GM13977 (cell line): ENCODE measurements at regions not wholly inside any gene's neighbourhood (a gene's known extent, or its start where the extent isn't known, plus 50 kb on each side); places are given as distances from the start of the nearest gene placed in this dataset.

Source experiments
- DNase-seq: peaks from one replicate; pipeline ENCODE4 v3.0.0; 2012; ENCODE audit warnings: low spot score
- CTCF ChIP-seq: IDR thresholded peaks from 2 replicates; pipeline ENCODE4 v1.5.1; 2012; ENCODE audit warnings: mild to moderate bottlenecking, control low read depth; ENCODE audit not compliant: insufficient read depth; ENCODE audit errors: extremely low read depth, missing control alignments
- in situ Hi-C: fragments of 300-500 bp; cut with MboI; formaldehyde crosslinking; loops from one replicate; pipeline ENCODE4 v1.12.0; 2022; ENCODE audit warnings: low sequenced_read_pairs, low pct_unique_long_range_greater_than_20kb, mixed read lengths, inconsistent platforms; ENCODE audit not compliant: unreplicated experiment

DNA sequence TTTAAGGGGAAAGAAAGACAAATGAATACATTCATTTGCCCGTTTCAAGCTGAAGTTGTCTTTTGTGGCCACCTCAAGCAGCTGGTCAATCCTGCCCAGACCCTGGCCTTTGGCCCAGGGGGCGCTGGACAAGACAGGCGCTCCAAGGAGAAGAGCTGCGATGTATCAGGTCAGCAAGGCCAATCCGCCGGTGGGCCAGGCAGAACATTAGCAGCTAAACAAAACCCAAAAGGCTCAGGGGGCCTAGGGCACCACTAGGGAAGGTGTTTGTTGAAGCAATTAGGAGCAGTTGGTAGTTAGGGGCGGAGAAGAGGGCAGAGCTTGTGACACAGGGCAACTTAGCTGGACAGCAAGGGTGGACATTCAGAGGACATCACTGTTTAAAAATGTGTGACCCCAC is 60.8 kb upstream of the TMEM33 start:
- in situ Hi-C loops: no loop called here
- DNase-seq: no peak
- no peak for TF ChIP-seq CTCF

- DNase-seq: no peak
- TF ChIP-seq CTCF: no peak
- in situ Hi-C loops: no loop called here
These were observed 61.6 kb upstream of the TMEM33 start for GRCh38 chr4:41873380-41874295.

GRCh38 chr4:41870035-41870434 is 65.2 kb upstream of the TMEM33 start:
- no peak for TF ChIP-seq CTCF
- no peak for DNase-seq
- in situ Hi-C loops: no loop called here

GRCh38 chr4:41866799-41867677 is 68.2 kb upstream of the TMEM33 start:
- no peak for DNase-seq
- in situ Hi-C loops: no loop called here
- TF ChIP-seq CTCF: no peak

DNA sequence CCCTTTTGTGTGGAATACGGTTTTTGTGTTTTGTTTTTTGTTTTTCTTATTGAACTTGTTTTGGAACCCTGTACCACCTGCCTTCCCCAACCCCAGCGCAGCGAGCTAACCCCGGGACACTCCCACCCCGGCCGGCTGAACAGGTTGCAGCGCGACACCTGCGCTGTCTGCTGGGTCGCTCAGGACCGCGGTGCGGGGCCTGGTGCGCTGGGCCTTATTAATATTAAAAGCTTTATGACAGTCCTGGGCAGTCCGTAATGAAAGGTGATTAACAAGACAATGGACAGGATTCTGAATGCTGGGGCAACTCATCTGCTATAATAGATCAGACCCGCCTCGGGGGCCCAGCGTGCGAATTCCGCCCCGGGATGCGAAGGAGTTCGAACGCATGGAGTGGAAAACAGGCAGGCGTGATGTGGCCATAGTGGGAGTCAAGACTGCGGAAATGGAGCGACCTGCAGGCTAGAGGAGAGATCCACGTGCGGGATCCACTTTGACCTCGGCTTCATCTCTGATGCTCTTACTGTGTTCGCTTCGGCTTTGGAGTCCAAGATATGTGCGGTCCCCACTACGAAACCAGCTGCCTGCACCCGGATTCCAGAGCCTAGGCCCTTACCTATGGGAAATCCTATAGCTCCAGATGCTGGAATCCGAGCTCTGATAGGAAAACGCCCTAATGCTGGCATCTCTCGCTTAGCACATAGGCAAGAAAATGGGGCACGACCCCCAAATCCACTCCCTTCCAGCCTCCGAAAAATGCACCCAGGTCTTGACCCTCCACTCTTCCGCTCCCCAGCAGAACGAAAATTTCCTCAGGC is 69.0 kb upstream of the TMEM33 start:
- in situ Hi-C loops: no loop called here
- TF ChIP-seq CTCF: no peak
- no peak for DNase-seq
